ENCODE measurements at regions not wholly inside any gene's neighbourhood (a gene's known extent, or its start where the extent isn't known, plus 50 kb on each side); places are given as distances from the start of the nearest gene placed in this dataset.

- Histone ChIP-seq H3K9ac (ENCODE audit: low read depth, low read length) (no peak overlapping the region), H3K4me3 (ENCODE audit: low read depth in 1 of 2, low read length in 2 of 2) (no peak overlapping the region), H3K36me3 (ENCODE audit: insufficient read depth, low read length) (no peaks in the 10 kb centered on the region), H3K4me2 (ENCODE audit: insufficient read depth, low read length) (no peak overlapping the region), H3K27ac (ENCODE audit: low read length) (no peak overlapping the region), H3K4me1 (ENCODE audit: insufficient read depth, low read length) (no peaks in the 10 kb centered on the region), H3K79me2 (ENCODE audit: insufficient read depth, low read length) (no peaks in the 10 kb centered on the region), H2AFZ (ENCODE audit: low read depth, low read length) (no peak overlapping the region), H4K20me1 (ENCODE audit: insufficient read depth, low read length) (no peaks in the 10 kb centered on the region), H3K27me3 (ENCODE audit: insufficient read depth, low read length, poor library complexity) (no peaks in the 10 kb centered on the region), H3K9me3 (ENCODE audit: insufficient read depth, low read length, severe bottlenecking) (no peaks in the 10 kb centered on the region)
- DNase-seq (no peak), ATAC-seq (ENCODE audit: insufficient read depth, low read depth) (no peak)
- TF ChIP-seq EZH2 (IDR thresholded peaks at IDR 0.05; ENCODE audit: borderline replicate concordance, low read depth, low read length, severe bottlenecking): no peak
- TF ChIP-seq, protein P1, sequence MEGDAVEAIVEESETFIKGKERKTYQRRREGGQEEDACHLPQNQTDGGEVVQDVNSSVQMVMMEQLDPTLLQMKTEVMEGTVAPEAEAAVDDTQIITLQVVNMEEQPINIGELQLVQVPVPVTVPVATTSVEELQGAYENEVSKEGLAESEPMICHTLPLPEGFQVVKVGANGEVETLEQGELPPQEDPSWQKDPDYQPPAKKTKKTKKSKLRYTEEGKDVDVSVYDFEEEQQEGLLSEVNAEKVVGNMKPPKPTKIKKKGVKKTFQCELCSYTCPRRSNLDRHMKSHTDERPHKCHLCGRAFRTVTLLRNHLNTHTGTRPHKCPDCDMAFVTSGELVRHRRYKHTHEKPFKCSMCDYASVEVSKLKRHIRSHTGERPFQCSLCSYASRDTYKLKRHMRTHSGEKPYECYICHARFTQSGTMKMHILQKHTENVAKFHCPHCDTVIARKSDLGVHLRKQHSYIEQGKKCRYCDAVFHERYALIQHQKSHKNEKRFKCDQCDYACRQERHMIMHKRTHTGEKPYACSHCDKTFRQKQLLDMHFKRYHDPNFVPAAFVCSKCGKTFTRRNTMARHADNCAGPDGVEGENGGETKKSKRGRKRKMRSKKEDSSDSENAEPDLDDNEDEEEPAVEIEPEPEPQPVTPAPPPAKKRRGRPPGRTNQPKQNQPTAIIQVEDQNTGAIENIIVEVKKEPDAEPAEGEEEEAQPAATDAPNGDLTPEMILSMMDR (IDR thresholded peaks at IDR 0.05; ENCODE audit: borderline replicate concordance, extremely low read depth, low read length, poor library complexity, severe bottlenecking): no peak
These were observed 58.5 kb upstream of the ASB17 start for GRCh38 chr1:75990686-75991085.

GRCh38 chr1:75991497-75992114 lies 59.4 kb upstream of the ASB17 start:
- Histone ChIP-seq H3K9me3 (ENCODE audit: insufficient read depth, low read length, severe bottlenecking) (no peaks in the 10 kb centered on the region), H4K20me1 (ENCODE audit: insufficient read depth, low read length) (no peaks in the 10 kb centered on the region), H2AFZ (ENCODE audit: low read depth, low read length) (no peak overlapping the region), H3K4me3 (ENCODE audit: low read depth in 1 of 2, low read length in 2 of 2) (no peak overlapping the region), H3K27me3 (ENCODE audit: insufficient read depth, low read length, poor library complexity) (no peaks in the 10 kb centered on the region), H3K4me2 (ENCODE audit: insufficient read depth, low read length) (no peak overlapping the region), H3K36me3 (ENCODE audit: insufficient read depth, low read length) (no peaks in the 10 kb centered on the region), H3K9ac (ENCODE audit: low read depth, low read length) (no peak overlapping the region), H3K79me2 (ENCODE audit: insufficient read depth, low read length) (no peaks in the 10 kb centered on the region), H3K27ac (ENCODE audit: low read length) (no peak overlapping the region), H3K4me1 (ENCODE audit: insufficient read depth, low read length) (no peaks in the 10 kb centered on the region)
- TF ChIP-seq EZH2 (IDR thresholded peaks at IDR 0.05; ENCODE audit: borderline replicate concordance, low read depth, low read length, severe bottlenecking): no peak
- TF ChIP-seq, protein P1 (IDR thresholded peaks at IDR 0.05; ENCODE audit: borderline replicate concordance, extremely low read depth, low read length, poor library complexity, severe bottlenecking): peak; percentile 87
- peak; percentile 71 for DNase-seq
- peak; percentile 81 for ATAC-seq (ENCODE audit: insufficient read depth, low read depth)

DNA sequence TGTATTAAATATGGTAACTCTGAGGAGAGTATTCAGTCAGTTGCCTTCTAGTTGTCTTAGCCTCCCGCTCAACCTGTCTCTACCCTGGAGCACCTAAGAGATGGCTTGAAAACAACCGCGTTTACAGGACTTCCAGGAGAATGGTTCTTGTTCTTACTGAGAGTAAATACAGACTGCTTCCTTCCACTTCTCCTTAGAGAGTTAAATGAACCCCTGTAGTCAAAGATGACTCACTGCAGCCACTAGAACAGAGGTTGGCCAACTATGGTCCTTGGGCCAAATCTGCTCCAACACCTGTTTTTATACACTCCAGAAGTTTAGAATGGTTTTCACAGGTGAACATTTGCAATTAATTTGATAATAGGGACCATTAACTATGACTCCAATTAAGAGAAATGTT lies 60.1 kb upstream of the ASB17 start:
- H3K27ac ChIP-seq (ENCODE audit: low read length): no peak overlapping the region
- TF ChIP-seq, protein P1 (IDR thresholded peaks at IDR 0.05; ENCODE audit: borderline replicate concordance, extremely low read depth, low read length, poor library complexity, severe bottlenecking): no peak
- TF ChIP-seq EZH2 (IDR thresholded peaks at IDR 0.05; ENCODE audit: borderline replicate concordance, low read depth, low read length, severe bottlenecking): no peak
- no peak overlapping the region for H3K4me2 ChIP-seq (ENCODE audit: insufficient read depth, low read length)
- H3K9me3 ChIP-seq (ENCODE audit: insufficient read depth, low read length, severe bottlenecking): no peaks in the 10 kb centered on the region
- no peaks in the 10 kb centered on the region for H4K20me1 ChIP-seq (ENCODE audit: insufficient read depth, low read length)
- no peak overlapping the region for H2AFZ ChIP-seq (ENCODE audit: low read depth, low read length)
- H3K27me3 ChIP-seq (ENCODE audit: insufficient read depth, low read length, poor library complexity): no peaks in the 10 kb centered on the region
- no peak overlapping the region for H3K4me3 ChIP-seq (ENCODE audit: low read depth in 1 of 2, low read length in 2 of 2)
- H3K4me1 ChIP-seq (ENCODE audit: insufficient read depth, low read length): no peaks in the 10 kb centered on the region
- DNase-seq (no peak), ATAC-seq (ENCODE audit: insufficient read depth, low read depth) (no peak)
- H3K79me2 ChIP-seq (ENCODE audit: insufficient read depth, low read length): no peaks in the 10 kb centered on the region
- H3K9ac ChIP-seq (ENCODE audit: low read depth, low read length): no peak overlapping the region
- no peaks in the 10 kb centered on the region for H3K36me3 ChIP-seq (ENCODE audit: insufficient read depth, low read length)

Measured in DND-41 (cell line).